ELF-1 (cell line): ENCODE measurements at regions not wholly inside any gene's neighbourhood (a gene's known extent, or its start where the extent isn't known, plus 50 kb on each side); places are given as distances from the start of the nearest gene placed in this dataset.
A peak's percentile ranks its signal among the peaks of the same experiment; 100 is the strongest.

ENCODE experiments used
- DNase-seq: peaks from one replicate; pipeline ENCODE4 v3.0.0-alpha.2; 2016; ENCODE audit warnings: low read depth, low spot score

DNA sequence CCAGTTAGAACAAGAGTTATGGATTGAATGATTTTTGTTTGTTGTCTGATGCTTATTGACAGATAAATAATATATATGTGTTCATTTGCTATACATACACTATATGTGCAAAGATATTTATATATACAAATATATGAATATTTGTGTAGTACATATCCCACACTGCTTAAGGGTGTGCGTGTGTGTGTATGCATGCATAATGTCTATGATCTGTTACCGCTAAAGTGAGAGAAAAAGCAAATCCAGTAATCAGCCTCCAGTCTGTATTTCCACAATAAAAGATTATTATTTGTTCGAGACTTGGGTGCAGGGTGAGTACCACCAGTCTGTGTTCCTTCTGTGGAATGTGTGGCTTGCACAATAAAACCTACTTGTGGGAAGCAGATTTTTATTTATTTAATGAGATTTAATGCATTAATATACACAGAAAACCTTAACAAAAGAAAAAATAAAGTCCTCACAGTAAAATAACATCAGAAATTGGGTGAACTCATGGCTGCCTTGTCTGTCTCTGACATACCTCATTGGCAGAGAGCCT lies 366.0 kb upstream of the TBL1XR1 start:
- no peak for DNase-seq

- DNase-seq = no peak
Measured at GRCh38 chr3:177563792-177564191, 366.5 kb upstream of the TBL1XR1 start.

DNA sequence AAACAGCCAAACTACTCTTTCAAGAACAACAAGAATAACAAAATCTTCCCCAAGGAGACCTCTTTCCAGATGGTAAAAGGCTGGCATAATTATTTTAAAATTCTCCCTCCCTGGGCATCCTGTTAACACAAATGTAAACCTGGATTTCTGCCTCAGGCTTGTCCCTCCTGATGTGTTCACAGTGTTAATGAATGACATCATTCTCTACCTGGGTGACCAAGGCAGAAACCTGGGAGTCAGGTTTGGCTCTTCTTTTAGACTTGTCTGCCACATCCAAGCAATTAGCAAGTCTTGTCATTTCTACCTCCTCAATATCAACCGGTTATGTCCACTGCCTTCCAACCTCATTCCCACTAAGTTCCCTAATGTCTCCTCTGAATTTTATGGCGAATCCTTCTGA lies 368.7 kb upstream of the TBL1XR1 start:
- DNase-seq = peak; percentile 34

- no peak for DNase-seq
Measured at GRCh38 chr3:177567833-177568232, 370.6 kb upstream of the TBL1XR1 start.

DNA sequence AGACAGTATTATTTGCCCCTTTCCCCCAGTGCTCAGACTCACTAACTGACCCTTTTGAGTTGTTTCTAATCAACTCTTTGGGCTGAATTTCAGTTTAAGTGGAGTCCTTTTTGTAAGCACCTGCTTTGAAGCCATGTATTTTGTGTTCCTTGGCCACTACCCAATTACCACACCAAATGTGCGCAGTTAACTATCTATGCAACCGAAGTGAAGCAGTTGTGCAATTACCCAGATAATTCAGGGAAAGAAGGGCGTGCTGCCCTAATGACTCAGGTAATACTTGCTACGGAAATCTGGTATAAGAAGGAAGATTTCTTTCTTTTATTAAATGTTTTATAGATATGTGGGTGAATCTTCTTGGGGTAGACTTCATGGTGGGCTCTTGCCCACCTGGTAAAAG lies 371.9 kb upstream of the TBL1XR1 start:
- no peak for DNase-seq

GRCh38 chr3:177569875-177570657 lies 372.8 kb upstream of the TBL1XR1 start:
- peak; percentile 34 for DNase-seq

DNA sequence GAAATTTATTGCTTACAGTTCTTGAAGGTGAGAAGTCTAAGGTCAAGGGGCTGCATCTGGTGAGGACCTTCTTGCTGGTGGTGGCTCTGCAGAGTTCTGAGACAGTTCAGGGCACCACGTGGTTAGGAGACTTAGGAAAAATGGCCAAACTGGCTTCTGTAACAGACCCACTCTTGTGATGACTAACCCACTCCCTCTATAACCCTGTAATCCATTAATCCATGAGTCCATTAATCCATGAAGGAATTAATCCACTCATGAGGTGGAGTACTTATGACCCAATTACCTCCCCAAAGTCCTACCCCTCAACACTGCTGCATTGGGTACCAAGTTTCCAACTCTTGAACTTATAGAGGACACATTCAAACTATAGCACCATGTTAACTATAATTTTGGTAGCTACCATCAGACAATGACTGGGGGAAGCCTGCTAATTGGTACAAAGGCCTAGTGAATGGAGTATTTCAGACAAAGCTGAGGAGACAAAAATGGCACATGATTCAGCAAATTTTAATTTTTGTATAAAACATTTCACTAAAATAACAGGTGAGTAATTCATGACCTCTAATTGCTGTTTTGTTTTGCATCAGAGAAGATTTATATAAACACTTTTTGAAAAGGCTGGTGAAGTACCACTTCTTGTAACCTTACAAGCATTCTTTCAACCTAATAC lies 374.1 kb upstream of the TBL1XR1 start:
- no peak for DNase-seq

GRCh38 chr3:177571944-177572315 lies 374.6 kb upstream of the TBL1XR1 start:
- DNase-seq = no peak

- peak; percentile 56 for DNase-seq
Measured at GRCh38 chr3:177574222-177574856, 377.1 kb upstream of the TBL1XR1 start.

DNA sequence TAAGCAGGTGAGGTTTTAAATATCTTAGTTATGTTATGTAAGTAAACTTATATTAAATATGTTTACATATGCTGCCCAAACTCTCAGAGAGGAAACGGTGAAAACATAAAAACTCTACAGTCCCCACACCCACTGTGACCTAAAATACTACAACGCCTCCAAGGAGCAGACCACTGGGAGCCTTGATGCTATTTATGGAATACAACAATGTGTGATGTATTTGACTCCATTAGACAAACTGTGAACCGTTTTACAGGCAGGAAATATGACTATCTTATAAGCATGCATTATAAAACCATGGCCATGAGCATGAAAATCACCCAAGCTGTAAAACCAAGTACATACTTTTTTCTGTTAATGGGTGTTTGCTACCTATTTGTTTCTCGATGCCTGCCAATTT lies 379.5 kb upstream of the TBL1XR1 start:
- DNase-seq = no peak

DNA sequence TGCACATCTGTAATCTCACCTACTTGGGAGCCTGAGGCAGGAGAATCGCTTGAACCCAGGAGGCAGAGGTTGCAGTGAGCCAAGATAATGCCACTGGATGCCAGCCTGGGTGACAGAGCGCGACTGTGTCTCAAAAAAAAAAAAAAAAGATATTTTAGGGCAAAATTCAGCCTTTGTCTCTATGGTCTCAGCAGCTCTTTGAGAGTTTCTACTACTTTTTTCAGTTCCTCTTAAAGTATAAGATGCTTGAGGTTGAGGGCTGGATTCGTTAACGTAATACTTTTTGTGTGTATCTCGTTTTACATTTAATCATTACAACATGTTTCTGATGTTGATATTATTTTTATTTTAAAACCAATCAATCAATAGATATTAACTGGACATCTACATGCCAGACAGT lies 381.2 kb upstream of the TBL1XR1 start:
- no peak for DNase-seq

DNA sequence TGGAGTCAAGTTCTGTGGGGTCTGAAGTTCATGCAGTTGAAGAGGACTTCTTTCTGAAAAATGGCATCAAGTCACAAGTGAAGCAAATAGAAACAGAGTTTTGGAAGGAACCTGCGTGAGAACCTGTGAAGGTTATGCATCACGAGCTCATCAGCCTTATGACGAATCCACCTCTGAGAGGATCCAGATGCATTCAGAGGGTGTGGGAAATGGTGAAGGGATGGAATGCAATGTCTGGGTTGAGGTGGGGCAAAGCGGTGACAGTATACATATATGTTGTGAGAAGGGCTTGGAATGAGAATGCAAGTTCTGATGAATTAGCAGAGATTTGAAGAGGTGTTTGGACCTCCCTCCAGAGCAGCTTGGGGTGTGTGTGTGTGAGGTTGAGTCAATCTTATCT lies 382.1 kb upstream of the TBL1XR1 start:
- no peak for DNase-seq

DNA sequence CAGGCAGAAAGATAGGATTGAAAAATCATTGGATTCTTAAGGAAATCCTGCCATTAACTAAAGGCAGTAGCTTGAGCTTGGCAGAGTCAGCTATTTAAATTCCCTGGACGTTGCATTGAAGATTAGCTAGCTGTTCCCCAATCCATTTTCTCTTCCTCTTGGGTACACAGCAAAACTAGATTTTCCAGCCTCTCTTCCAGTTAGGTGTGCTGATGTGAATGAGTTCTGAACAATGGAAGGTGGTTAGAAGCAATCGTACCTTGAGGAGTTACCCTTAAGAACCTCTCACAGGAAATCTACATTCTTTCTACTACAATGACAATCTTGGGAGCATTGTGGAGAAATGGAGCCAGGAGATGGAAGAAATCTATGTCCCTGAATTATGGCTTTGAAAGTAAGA lies 383.2 kb upstream of the TBL1XR1 start:
- no peak for DNase-seq

- DNase-seq = no peak
Measured at GRCh38 chr3:177585271-177585670, 388.0 kb upstream of the TBL1XR1 start.

DNA sequence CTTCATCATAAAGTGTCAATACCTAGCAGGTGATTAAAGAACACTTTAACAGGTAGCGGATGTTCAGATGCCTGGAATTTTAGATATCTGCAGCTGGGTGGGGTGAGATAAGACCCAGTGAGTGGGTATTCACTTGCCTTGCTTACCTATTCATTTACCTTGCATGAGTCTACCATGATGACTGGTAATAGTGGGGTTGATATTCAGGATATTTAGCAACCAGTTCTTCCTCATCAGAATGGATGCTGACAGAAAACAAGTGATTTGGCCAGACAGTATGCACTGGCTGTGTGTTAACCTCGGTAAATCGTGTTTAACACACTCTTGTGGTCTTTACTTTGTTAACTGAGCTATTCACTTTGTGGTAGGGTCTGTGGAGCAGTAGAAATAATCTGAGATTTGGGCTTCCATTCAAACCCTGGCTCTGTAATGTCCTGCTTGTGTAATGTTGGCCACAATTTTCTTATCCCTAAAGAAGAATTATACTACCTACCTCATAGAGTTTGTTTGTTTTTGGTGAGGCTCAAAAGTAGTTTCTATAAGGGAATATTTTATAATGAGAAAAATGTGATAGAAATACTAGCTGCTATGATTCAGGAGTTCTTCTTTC lies 391.9 kb upstream of the TBL1XR1 start:
- no peak for DNase-seq

- no peak for DNase-seq
Measured at GRCh38 chr3:177589911-177590381, 392.7 kb upstream of the TBL1XR1 start.

DNA sequence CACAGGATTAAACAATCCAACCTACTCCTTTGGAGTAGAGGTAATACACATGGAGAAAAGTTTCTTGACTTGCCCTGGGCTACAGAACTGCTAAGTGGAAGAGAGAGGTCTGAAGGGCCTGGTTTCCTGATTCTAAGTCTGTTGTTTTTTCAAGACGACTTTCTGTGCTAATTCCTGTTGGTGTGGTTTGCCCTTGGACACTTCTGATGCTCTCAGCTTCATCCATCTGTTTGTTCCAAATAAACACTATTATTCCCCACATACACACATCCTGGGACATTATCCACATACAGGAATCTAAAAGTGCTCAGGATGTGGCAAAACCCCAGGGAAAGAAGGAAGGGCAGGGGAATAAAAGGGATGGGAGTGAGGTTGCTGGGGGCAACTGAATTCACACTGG lies 393.5 kb upstream of the TBL1XR1 start:
- DNase-seq = no peak

DNA sequence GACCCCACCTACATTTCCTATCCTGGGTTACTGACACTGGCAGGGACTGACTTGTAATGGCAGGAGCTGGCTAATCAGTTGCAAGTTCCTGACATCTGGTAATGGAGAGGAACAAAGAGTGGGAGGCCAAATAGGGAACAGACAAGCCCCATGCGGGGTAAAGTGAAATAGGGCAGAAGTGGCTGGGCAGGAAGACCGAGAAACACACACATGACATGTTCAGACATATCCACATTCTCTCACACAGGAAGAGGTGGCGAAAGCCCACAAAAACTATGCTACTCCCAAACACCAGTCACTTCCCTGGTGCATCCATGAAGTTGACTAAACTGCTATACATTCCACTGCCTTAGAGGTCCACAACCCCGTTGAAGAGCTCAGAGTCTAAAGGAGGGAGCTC lies 394.1 kb upstream of the TBL1XR1 start:
- DNase-seq = no peak

DNA sequence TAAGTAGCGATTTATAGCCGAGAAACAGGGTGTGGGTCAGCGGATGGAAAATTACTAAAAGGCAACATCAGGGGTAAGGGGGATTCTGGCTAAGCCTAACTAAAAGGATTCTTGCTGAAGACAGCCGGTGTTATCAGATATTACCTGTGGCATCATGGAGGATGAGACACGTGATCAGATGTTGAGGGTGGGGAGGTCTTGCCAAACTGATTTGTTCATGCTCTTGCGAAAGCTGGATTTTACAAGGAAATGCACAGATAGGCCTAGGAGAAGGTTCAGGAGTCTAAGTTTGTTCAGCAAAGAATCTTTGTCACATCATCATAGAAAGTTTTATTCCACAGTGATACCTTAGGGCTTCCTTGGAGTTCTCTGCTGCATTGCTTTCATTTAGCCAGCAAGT lies 396.8 kb upstream of the TBL1XR1 start:
- DNase-seq = no peak

- no peak for DNase-seq
Measured at GRCh38 chr3:177595530-177596188, 398.4 kb upstream of the TBL1XR1 start.

DNA sequence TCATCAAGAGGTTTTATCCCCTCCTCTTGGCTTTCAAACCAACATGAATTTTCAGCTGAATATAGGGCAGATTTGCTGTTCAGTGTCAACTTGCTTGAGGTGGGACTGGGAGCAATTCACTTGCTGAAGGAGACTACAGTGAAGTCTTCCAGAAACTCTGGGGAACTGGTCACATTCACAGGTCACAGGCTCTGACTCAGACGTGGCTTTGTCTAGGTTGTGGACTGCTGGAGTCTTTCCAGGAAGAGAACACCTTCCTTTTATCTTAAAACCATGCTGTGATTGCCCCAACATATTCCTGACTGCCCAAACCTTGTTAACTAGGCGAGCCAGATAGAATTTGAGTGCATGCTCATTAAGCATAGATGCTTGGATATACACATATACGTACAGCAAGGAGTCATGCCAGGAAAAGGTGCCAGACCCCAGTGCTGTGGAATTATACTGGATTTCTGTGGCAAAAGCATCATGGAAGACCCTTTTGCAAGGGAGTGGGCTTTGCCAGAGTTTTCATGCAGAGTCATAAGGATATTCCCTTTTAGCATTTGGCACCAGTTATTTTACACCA lies 399.1 kb upstream of the TBL1XR1 start:
- no peak for DNase-seq
